ENCODE measurements at regions not wholly inside any gene's neighbourhood (a gene's known extent, or its start where the extent isn't known, plus 50 kb on each side); places are given as distances from the start of the nearest gene placed in this dataset.

DNA sequence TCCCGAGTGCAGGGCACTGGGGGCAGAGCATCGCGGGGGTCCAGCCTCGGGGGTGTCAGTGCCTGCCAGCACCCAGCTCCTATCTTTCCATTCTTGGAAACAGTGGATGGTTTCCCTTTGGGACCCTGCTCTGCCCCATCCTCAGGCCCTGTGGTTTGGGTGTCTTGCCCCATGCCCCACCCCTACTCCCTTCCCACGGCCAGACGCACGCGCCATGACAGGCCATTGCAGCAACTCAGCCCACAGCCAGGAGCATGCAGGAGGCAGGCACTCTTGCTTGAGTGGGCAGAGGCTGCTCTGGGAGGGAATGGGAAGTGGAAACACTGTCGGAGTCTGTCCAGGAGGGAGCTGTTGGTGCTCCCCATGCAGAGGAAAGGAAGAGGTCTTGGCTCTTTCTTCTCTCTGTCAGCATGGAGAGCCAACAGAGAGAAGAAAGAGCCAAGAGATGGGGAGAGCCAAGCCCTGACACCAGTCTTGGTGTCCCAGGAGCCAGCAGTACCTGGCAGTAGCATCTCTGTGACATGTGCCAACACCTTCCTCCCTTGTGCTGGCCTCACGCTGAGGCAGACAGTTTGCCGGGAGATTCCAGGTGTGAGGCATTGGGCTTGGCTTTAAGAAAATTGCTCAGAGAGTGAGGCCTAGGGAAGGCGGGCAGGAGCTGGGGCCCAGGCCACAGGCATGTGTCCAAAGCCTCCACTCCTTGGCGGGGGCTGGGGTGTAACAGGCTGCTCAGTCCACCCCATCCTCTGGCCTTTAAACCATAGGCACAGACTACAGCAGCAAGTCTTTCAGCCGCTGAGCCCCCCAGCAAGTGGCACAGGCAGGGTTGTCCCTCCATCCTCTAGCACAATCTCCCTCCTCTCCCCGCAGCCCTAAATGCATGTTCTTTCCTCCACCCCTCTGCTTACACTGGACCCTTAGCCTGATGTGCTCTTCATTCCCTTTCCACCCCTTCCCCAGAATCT, 86.7 kb upstream of the UQCRFS1 start:
- Histone ChIP-seq H3K27me3 (no peaks in the 10 kb centered on the region), H3K36me3 (no peaks in the 10 kb centered on the region), H3K4me3 (ENCODE audit: low read depth, low read length) (no peak overlapping the region), H3K4me1 (no peaks in the 10 kb centered on the region), H3K9me3 (no peaks in the 10 kb centered on the region)
- DNase-seq = no peak
- TF ChIP-seq, protein P1, sequence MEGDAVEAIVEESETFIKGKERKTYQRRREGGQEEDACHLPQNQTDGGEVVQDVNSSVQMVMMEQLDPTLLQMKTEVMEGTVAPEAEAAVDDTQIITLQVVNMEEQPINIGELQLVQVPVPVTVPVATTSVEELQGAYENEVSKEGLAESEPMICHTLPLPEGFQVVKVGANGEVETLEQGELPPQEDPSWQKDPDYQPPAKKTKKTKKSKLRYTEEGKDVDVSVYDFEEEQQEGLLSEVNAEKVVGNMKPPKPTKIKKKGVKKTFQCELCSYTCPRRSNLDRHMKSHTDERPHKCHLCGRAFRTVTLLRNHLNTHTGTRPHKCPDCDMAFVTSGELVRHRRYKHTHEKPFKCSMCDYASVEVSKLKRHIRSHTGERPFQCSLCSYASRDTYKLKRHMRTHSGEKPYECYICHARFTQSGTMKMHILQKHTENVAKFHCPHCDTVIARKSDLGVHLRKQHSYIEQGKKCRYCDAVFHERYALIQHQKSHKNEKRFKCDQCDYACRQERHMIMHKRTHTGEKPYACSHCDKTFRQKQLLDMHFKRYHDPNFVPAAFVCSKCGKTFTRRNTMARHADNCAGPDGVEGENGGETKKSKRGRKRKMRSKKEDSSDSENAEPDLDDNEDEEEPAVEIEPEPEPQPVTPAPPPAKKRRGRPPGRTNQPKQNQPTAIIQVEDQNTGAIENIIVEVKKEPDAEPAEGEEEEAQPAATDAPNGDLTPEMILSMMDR (IDR thresholded peaks at IDR 0.05; ENCODE audit: low read depth, low read length) = no peak

DNA sequence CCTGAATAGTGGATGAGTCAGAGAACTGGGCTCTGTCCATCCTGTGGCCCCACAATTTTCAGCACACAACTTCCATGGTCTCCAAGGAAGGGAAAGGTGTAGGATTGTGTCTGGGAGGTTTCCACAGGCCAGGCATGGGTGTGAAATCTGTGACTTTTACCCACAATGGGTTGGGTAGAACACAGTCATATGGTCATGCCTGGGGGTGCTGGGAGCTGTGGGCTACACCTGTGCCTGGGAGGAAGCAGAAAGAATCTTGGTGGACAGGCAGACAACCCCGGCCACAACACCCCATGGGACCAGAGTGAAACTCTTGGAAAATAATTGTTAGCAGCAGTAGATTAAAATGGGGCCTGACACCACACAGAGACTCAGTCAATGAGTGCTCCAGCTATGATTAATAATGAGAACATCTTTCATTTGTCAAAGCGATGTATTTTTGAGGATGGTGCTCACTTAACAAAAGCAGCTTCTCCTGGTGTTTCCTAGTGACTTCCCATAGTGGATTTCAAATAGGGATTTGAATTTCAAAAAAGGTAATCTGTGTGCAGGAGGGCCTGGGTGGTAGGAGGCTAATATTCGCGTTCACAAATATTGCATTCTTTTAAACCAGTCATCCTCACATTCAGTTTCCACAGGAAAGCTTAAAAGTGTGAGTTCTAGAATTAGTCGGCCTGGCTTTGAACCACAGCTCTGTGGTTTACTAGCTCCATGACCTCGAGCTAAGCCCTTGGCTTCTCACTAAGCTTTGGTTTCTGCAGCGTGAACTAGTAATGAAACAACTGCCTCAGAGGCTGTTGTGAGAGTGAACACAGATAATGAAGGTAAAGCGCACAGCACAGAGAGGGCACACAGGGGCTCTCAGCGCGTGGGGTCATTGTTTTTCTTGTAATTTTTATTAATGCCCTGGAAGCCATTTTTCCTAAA, 89.3 kb upstream of the UQCRFS1 start:
- Histone ChIP-seq H3K36me3 (no peaks in the 10 kb centered on the region), H3K4me1 (no peaks in the 10 kb centered on the region), H3K4me3 (ENCODE audit: low read depth, low read length) (no peak overlapping the region), H3K9me3 (no peaks in the 10 kb centered on the region), H3K27me3 (no peaks in the 10 kb centered on the region)
- TF ChIP-seq, protein P1 (IDR thresholded peaks at IDR 0.05; ENCODE audit: low read depth, low read length) = no peak
- DNase-seq = no peak

DNA sequence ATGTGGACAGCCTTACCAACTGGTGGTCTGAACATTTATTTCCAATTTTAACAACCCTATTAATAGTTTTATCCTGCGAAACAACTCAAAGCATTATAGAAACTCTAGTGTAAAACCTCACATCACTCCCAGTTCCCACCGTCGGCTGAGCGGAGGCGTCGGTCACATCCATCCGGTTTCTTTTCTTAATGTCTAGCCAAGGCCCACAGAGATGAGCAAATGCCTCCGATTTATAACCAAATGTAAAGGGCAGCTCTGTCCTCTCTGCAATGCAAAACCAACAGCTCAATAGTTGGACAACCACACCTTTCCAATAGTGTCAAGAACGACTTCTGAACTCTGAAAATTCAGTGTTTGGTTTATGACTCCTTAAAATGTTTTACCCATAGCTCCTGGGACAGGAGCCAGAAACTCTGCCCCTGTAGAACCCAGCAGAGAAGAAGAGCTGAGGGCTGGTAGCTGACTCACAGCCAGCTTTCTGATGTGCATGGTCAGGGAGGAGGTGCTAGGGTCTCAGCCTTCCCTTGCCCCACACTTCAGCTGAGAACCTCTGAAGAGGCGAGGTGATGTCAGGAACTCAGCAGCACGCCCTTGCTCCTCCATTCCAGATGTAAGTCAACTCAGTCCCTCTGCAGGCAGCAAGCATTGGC, 90.2 kb upstream of the UQCRFS1 start:
- H3K36me3 ChIP-seq = no peaks in the 10 kb centered on the region
- DNase-seq = no peak
- no peaks in the 10 kb centered on the region for H3K9me3 ChIP-seq
- H3K4me3 ChIP-seq (ENCODE audit: low read depth, low read length) = no peak overlapping the region
- no peaks in the 10 kb centered on the region for H3K4me1 ChIP-seq
- H3K27me3 ChIP-seq = no peaks in the 10 kb centered on the region
- TF ChIP-seq, protein P1 (IDR thresholded peaks at IDR 0.05; ENCODE audit: low read depth, low read length) = no peak

DNA sequence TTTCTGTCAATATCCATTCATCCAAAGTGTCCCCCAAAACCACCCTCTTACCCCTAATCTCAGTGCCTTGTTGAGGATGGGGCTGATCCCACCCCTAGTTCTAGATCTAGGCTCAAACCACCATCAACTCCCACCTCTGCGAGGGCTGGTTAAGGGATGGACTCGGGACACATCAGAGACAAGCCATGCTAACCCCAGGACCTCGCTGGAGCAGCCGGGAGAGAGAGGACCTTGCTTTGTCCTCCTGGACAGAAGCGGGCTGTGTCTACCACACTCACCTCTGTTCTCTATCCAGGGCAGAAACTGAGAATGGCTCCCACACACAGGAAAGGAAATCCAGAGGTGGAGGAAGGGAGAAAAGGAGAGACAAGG, 90.8 kb upstream of the UQCRFS1 start:
- TF ChIP-seq, protein P1 (IDR thresholded peaks at IDR 0.05; ENCODE audit: low read depth, low read length) = no peak
- no peak overlapping the region for H3K4me3 ChIP-seq (ENCODE audit: low read depth, low read length)
- H3K9me3 ChIP-seq = no peaks in the 10 kb centered on the region
- no peaks in the 10 kb centered on the region for H3K4me1 ChIP-seq
- no peaks in the 10 kb centered on the region for H3K36me3 ChIP-seq
- no peaks in the 10 kb centered on the region for H3K27me3 ChIP-seq
- no peak for DNase-seq

DNA sequence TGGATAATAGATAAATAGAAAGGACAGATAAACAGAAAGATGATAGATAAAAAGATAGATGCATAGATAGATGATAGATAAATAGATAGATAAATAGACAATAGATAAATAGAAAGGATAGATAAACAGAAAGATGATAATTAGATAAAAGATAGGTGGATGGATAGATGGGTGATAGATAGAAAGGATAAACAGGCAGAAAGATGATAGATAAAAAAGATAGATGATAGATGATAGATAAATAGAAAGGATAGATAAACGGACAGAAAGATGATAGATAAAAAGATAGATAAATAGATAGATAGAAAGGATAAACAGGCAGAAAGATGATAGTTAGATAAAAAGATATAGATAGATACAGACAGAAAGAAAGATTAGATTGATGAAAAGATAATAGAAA, 92.3 kb upstream of the UQCRFS1 start:
- no peak for DNase-seq
- Histone ChIP-seq H3K4me3 (ENCODE audit: low read depth, low read length) (no peak overlapping the region), H3K9me3 (no peaks in the 10 kb centered on the region), H3K27me3 (no peaks in the 10 kb centered on the region), H3K36me3 (no peaks in the 10 kb centered on the region), H3K4me1 (no peaks in the 10 kb centered on the region)
- TF ChIP-seq, protein P1 (IDR thresholded peaks at IDR 0.05; ENCODE audit: low read depth, low read length) = no peak
